Skeletal muscle tissue (tissue), 3 donors: ENCODE measurements at regions not wholly inside any gene's neighbourhood (a gene's known extent, or its start where the extent isn't known, plus 50 kb on each side); places are given as distances from the start of the nearest gene placed in this dataset.

Source experiments
- H3K27ac ChIP-seq: one replicate; pipeline ENCODE4 v1.7.0; 2013; ENCODE audit warnings: mild to moderate bottlenecking, low read depth, low read length, inconsistent platforms
- H3K27me3 ChIP-seq, 3 donors: one replicate each; pipeline ENCODE4 v1.7.0; 2013; ENCODE audit warnings: low read length in 3 of 3; ENCODE audit not compliant: control insufficient read depth in 3 of 3, insufficient read depth in 3 of 3
- H3K36me3 ChIP-seq, 3 donors: one replicate each; pipeline ENCODE4 v1.7.0; 2013; ENCODE audit warnings: low read length in 3 of 3; ENCODE audit not compliant: control insufficient read depth in 3 of 3, insufficient read depth in 3 of 3
- H3K4me1 ChIP-seq, 3 donors: one replicate each; pipeline ENCODE4 v1.7.0; 2013; ENCODE audit warnings: low read length in 3 of 3, mild to moderate bottlenecking in 3 of 3; ENCODE audit not compliant: control insufficient read depth in 3 of 3, insufficient read depth in 3 of 3
- H3K4me3 ChIP-seq, 3 donors: one replicate each; pipeline ENCODE4 v1.7.0; 2013; ENCODE audit warnings: low read length in 3 of 3
- H3K9ac ChIP-seq, 3 donors: one replicate each; pipeline ENCODE4 v1.7.0; 2013; ENCODE audit warnings: low read length in 3 of 3, mild to moderate bottlenecking in 3 of 3, moderate library complexity in 2 of 3, low read depth in 1 of 3
- H3K9me3 ChIP-seq, 3 donors: one replicate each; pipeline ENCODE4 v1.7.0; 2013; ENCODE audit warnings: low read length in 3 of 3; ENCODE audit not compliant: control insufficient read depth in 3 of 3
- donor health status: Osteomylitis.

- no peaks in the 10 kb centered on the region for H3K9me3 ChIP-seq
- H3K4me1 ChIP-seq = peaks cover 0 to 3% (median 0%) of the 10 kb centered on the region in 3 donors
- no peaks in the 10 kb centered on the region for H3K36me3 ChIP-seq
- no peak overlapping the region for H3K9ac ChIP-seq
- no peaks in the 10 kb centered on the region for H3K27me3 ChIP-seq
- no peak overlapping the region for H3K27ac ChIP-seq
- H3K4me3 ChIP-seq = no peak overlapping the region
Observed at GRCh38 chr2:237250599-237250998, 163.4 kb downstream of the COL6A3 start.

GRCh38 chr2:237251986-237252385 lies 162.0 kb downstream of the COL6A3 start:
- Histone ChIP-seq H3K27me3 (no peaks in the 10 kb centered on the region), H3K9ac (no peak overlapping the region), H3K36me3 (no peaks in the 10 kb centered on the region), H3K4me1 (peaks cover 0 to 8% (median 5%) of the 10 kb centered on the region in 3 donors), H3K4me3 (no peak overlapping the region), H3K9me3 (no peaks in the 10 kb centered on the region), H3K27ac (no peak overlapping the region)

DNA sequence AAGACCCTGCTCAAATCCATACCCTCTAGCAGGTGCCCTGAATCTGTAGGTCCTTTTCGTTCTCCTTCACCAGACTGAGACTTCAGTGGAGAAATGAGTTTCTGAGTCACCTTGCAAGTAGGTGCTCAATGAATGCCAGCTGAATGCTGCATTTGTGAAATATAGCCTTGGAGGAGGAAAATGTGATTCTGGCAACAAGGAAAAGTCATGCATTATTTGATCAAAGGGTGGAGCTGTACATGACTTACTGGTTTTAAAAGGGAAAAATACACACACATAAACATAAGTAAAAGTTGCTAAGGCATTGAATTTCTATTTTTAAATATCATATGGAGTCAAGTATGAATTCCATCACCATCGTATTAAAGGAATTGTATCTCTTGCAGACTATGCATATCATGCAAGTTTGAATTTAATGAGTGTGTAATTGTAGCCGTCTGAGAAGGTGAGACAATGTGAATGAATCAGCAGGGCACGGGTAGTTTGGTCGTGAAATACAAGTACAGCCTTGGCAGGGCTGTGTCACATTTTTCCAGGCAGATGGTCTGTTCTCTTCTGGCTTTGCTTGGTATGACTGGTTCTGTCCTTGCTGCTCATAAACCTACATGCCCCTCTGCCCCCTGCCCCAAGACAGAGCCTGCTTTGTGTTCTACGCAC lies 160.8 kb downstream of the COL6A3 start:
- H3K36me3 ChIP-seq = no peaks in the 10 kb centered on the region
- H3K27ac ChIP-seq = no peak overlapping the region
- H3K9me3 ChIP-seq = no peaks in the 10 kb centered on the region
- H3K4me3 ChIP-seq = no peak overlapping the region
- peaks cover 5 to 8% (median 6%) of the 10 kb centered on the region in 3 donors for H3K4me1 ChIP-seq
- no peaks in the 10 kb centered on the region for H3K27me3 ChIP-seq
- H3K9ac ChIP-seq = no peak overlapping the region

- peak overlapping the region; percentile 45 for H3K27ac ChIP-seq
- H3K9me3 ChIP-seq = no peaks in the 10 kb centered on the region
- no peak overlapping the region for H3K9ac ChIP-seq
- no peaks in the 10 kb centered on the region for H3K36me3 ChIP-seq
- H3K4me3 ChIP-seq = no peak overlapping the region
- no peaks in the 10 kb centered on the region for H3K27me3 ChIP-seq
- H3K4me1 ChIP-seq = peaks cover 6 to 8% (median 7%) of the 10 kb centered on the region in 3 donors
Observed at GRCh38 chr2:237254369-237254861, 159.5 kb downstream of the COL6A3 start.

- H3K36me3 ChIP-seq = no peaks in the 10 kb centered on the region
- H3K27me3 ChIP-seq = no peaks in the 10 kb centered on the region
- no peaks in the 10 kb centered on the region for H3K9me3 ChIP-seq
- no peak overlapping the region for H3K4me3 ChIP-seq
- no peak overlapping the region for H3K9ac ChIP-seq
- H3K4me1 ChIP-seq = peaks cover 6 to 8% (median 7%) of the 10 kb centered on the region in 3 donors
- H3K27ac ChIP-seq = peak overlapping the region; percentile 45
Observed at GRCh38 chr2:237254911-237255578, 158.9 kb downstream of the COL6A3 start.

- Histone ChIP-seq H3K9me3 (no peaks in the 10 kb centered on the region), H3K9ac (no peak overlapping the region), H3K27me3 (no peaks in the 10 kb centered on the region), H3K4me1 (peaks cover 6 to 8% (median 7%) of the 10 kb centered on the region in 3 donors), H3K4me3 (no peak overlapping the region), H3K27ac (peak overlapping the region; percentile 75), H3K36me3 (no peaks in the 10 kb centered on the region)
Observed at GRCh38 chr2:237256887-237257286, 157.1 kb downstream of the COL6A3 start.

- no peaks in the 10 kb centered on the region for H3K36me3 ChIP-seq
- no peaks in the 10 kb centered on the region for H3K9me3 ChIP-seq
- no peak overlapping the region for H3K9ac ChIP-seq
- no peaks in the 10 kb centered on the region for H3K27me3 ChIP-seq
- H3K27ac ChIP-seq = peak overlapping the region; percentile 75
- no peak overlapping the region for H3K4me3 ChIP-seq
- H3K4me1 ChIP-seq = peaks cover 6 to 8% (median 7%) of the 10 kb centered on the region in 3 donors
Observed at GRCh38 chr2:237257471-237257951, 156.5 kb downstream of the COL6A3 start.

- no peak overlapping the region for H3K4me3 ChIP-seq
- H3K27me3 ChIP-seq = no peaks in the 10 kb centered on the region
- no peak overlapping the region for H3K9ac ChIP-seq
- no peaks in the 10 kb centered on the region for H3K36me3 ChIP-seq
- no peaks in the 10 kb centered on the region for H3K9me3 ChIP-seq
- H3K4me1 ChIP-seq = peaks cover 6 to 8% (median 7%) of the 10 kb centered on the region in 3 donors
- peak overlapping the region; percentile 75 for H3K27ac ChIP-seq
Observed at GRCh38 chr2:237258116-237258515, 155.8 kb downstream of the COL6A3 start.

DNA sequence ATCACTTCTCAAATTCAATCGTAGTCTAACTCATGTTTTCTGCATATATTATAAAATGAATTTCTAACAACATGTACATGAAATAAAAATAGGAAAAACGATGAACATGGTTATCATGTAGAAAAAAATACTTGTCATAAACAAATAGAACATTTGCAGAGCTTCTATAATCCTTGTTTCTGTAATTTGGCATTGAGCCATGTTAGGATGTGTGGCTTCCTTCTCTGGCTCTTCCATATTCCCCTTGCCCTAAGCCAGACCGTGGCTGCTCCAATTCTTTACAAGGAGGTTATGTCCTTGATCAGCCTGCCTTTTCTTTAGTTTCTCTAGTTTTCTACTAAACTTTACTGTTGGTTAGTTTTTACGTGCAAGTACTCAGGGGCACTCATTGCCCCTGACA lies 155.3 kb downstream of the COL6A3 start:
- no peaks in the 10 kb centered on the region for H3K27me3 ChIP-seq
- no peak overlapping the region for H3K9ac ChIP-seq
- H3K4me3 ChIP-seq = no peak overlapping the region
- H3K27ac ChIP-seq = no peak overlapping the region
- no peaks in the 10 kb centered on the region for H3K9me3 ChIP-seq
- H3K4me1 ChIP-seq = peaks cover 3 to 8% (median 7%) of the 10 kb centered on the region in 3 donors
- H3K36me3 ChIP-seq = no peaks in the 10 kb centered on the region

DNA sequence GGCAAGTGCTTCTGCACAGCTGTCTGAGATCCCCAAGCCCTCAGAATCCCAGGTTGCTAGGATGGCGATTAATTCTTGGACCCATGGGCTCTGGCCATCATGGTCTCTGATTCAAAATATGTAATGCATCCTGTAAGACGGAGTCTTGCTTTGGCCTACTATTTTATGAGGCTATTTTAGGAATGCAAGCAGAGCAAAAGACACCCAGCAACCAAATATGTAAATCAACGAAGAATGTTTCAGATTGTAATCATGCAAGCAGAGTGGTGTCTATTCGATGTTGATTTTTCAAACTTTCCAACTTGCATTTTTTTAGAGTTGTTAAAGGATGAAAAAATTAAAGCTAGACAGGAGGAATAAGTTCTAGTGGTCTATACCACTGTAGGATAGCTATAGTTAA lies 154.8 kb downstream of the COL6A3 start:
- Histone ChIP-seq H3K4me3 (no peak overlapping the region), H3K36me3 (no peaks in the 10 kb centered on the region), H3K9me3 (no peaks in the 10 kb centered on the region), H3K27ac (no peak overlapping the region), H3K4me1 (peaks cover 3 to 8% (median 7%) of the 10 kb centered on the region in 3 donors), H3K27me3 (no peaks in the 10 kb centered on the region), H3K9ac (no peak overlapping the region)
